ENCODE measurements at regions not wholly inside any gene's neighbourhood (a gene's known extent, or its start where the extent isn't known, plus 50 kb on each side); places are given as distances from the start of the nearest gene placed in this dataset.
A peak's percentile ranks its signal among the peaks of the same experiment; 100 is the strongest.
"Not testable (repeated sequence)": the region's sequence is repeated elsewhere in the genome, so short reads cannot be mapped to it uniquely, and the experiment has no call there.

GRCh38 chr3:181265750-181266333 is 276.3 kb upstream of the DNAJC19 start:
- DNase-seq (ENCODE audit: low read depth) = no peak

DNA sequence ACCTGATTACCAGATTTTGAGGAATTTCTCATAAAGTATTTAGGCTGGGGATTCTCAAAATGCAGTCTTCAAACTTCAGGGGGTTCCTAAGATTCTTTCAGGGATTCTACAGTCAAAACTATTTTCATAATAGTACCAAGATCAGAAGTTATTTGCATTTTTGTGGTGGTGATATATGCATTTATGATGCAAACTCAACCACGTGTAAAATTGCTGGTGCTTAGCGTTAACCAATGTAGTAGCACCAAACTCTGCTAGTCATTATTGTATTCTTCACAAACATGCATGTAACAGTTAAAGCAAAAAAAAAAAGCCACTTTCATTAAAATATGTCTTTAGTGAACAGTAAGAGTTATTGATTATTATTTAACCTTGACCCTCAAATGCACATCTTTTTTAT is 274.9 kb upstream of the DNAJC19 start:
- no peak for DNase-seq (ENCODE audit: low read depth)

- no peak for DNase-seq (ENCODE audit: low read depth)
Measured at GRCh38 chr3:181253796-181254195, 264.3 kb upstream of the DNAJC19 start.

GRCh38 chr3:181252631-181253030 is 263.1 kb upstream of the DNAJC19 start:
- no peak for DNase-seq (ENCODE audit: low read depth)

- DNase-seq (ENCODE audit: low read depth) = no peak
Measured at GRCh38 chr3:181250714-181251113, 261.2 kb upstream of the DNAJC19 start.

- no peak for DNase-seq (ENCODE audit: low read depth)
Measured at GRCh38 chr3:181239441-181239840, 249.9 kb upstream of the DNAJC19 start.

GRCh38 chr3:181230258-181230657 is 240.7 kb upstream of the DNAJC19 start:
- no peak for DNase-seq (ENCODE audit: low read depth)

- no peak for DNase-seq (ENCODE audit: low read depth)
Measured at GRCh38 chr3:181213347-181213746, 223.8 kb upstream of the DNAJC19 start.

GRCh38 chr3:181212271-181212670 is 222.7 kb upstream of the DNAJC19 start:
- no peak for DNase-seq (ENCODE audit: low read depth)

- peak; percentile 6 for DNase-seq (ENCODE audit: low read depth)
Measured at GRCh38 chr3:181210275-181210674, 220.7 kb upstream of the DNAJC19 start.

DNA sequence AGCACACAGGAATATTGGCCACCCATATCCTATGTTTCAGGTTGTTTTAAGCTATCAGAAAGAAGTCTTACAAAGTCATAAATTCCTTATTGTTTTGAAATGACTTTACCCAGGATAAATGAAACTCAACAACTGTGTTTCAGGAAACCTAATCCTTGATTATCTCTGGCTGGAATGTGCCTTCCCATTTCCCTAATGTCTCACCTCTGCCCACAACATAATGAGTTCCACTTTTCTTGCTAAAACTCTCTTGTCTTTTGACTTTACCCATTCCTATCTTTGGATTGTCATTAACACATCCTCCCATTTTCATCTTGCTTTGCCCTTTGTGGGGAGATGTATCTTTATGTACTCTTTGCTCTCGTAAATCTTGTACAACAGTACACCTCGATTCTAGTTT is 200.0 kb upstream of the DNAJC19 start:
- no peak for DNase-seq (ENCODE audit: low read depth)

DNA sequence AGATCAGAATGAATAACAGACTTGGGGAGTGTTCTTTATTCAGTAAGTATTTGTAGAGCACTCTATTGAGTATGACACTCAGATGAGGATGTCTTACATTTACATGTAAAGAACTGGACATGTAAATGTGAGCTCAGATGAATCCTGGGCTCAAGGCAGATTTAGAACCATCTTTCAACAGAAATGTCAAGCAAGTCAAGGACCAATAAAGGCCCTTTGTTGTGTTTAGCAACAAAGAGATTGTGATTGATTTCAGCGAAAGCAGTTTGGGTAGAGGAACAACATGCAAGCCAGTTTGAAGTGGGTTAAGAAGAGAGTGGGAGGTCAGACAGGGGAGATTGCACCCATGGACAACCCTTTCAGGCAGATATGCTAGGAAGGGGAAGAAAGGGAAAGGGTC is 194.2 kb upstream of the DNAJC19 start:
- DNase-seq (ENCODE audit: low read depth) = no peak

DNA sequence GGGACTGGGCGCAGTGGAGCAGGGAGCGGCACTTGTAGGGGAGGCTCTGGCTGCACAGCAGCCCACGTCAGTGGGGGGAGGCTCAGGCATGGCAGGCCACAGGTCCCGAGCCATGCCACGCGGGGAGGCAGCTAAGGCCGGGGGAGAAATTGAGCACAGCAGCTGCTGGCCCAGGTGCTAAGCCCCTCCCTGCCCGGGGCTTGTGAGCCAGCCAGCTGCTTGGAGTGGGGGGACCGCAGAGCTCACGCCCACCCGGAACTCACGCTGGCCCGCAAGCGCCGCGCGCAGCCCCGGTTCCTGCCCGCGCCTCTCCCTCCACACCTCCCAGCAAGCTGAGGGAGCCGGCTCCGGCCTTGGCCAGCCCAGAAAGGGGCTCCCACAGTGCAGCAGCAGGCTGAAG is 193.5 kb upstream of the DNAJC19 start:
- not testable (repeated sequence) for DNase-seq (ENCODE audit: low read depth)

GRCh38 chr3:181178991-181179390 is 189.5 kb upstream of the DNAJC19 start:
- DNase-seq (ENCODE audit: low read depth) = no peak

DNA sequence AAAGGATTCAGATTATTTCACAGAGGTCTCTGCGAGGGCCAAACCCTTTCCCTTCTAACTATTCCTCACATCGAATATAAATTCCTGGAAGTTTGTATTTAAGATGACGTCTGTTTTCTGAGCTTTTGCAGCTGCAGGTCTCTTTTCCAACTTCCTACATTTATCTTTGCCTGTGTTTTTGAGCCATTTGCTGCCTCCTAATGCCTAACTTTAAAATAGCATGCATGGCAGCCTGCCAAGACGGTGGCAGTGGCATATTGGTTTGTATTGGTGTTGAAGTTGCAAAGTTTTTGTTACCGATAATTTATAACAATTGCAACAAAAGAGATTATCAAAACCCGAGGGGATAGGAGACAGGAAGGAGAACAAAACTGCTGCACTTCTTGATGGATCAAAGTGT is 187.1 kb upstream of the DNAJC19 start:
- peak; percentile 23 for DNase-seq (ENCODE audit: low read depth)

GRCh38 chr3:181174676-181175233 is 185.2 kb upstream of the DNAJC19 start:
- DNase-seq (ENCODE audit: low read depth) = no peak

GRCh38 chr3:181174022-181174421 is 184.5 kb upstream of the DNAJC19 start:
- DNase-seq (ENCODE audit: low read depth) = no peak

DNA sequence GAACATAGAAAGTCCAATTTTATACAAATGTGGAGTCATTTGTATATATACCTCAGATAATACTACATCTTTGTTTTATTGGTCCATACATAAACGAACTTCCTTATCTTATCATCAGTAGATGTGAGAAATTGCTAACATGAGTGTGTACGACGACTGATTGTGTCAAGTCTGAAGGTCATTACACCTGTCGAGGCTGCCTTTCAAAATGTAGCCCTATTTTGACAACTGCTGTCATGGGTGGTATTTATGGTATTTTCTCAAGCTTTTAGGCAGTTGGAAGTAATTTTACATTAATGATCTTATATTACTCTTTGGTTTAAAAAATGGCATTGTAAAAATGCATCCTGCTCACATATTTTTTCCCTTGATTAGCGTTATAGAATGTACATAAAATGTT is 183.7 kb upstream of the DNAJC19 start:
- no peak for DNase-seq (ENCODE audit: low read depth)

- no peak for DNase-seq (ENCODE audit: low read depth)
Measured at GRCh38 chr3:181134873-181135272, 145.3 kb upstream of the DNAJC19 start.

DNA sequence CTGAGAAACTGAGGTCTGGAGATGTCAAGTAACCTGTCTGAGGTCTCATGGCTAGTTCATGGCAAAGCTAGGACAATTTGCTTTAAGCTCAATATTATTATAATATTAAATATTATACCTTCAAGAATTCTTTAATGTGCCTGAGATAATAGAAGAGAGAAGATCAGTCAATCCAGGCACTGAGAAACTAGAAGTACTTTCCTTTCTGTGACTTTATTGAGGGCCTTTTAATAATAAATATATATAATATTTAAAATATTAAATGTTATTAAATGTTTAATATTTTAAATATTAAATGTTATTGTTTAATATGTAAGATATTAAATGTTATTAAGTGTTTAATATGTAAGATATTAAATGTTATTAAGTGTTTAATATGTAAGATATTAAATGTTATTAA is 144.3 kb upstream of the DNAJC19 start:
- DNase-seq (ENCODE audit: low read depth) = no peak

- no peak for DNase-seq (ENCODE audit: low read depth)
Measured at GRCh38 chr3:181105646-181106045, 116.1 kb upstream of the DNAJC19 start.

DNA sequence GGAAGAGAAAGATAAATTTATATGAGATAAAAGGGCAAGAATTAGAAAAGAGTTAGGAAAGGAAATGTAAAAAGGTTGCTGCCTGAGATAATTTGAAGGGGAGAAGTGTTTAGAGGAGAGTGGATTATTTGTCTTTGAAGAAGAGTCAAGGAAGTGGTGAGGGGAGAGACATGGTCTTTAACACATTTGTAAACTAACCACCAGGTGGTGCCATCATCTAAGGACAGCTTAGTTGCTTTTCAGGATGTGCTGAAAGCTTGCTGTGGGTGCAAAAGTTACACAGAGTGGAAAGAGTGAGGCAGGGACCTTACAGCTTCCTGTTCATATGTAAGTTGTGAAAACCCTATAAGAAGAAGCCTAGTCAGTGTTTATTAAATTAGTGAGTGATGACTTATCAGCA is 114.1 kb upstream of the DNAJC19 start:
- peak; percentile 1 for DNase-seq (ENCODE audit: low read depth)

GRCh38 chr3:181086011-181086410 is 96.5 kb upstream of the DNAJC19 start:
- DNase-seq (ENCODE audit: low read depth) = no peak

GRCh38 chr3:181081930-181082329 is 92.4 kb upstream of the DNAJC19 start:
- DNase-seq (ENCODE audit: low read depth) = no peak
